ENCODE measurements at regions not wholly inside any gene's neighbourhood (a gene's known extent, or its start where the extent isn't known, plus 50 kb on each side); places are given as distances from the start of the nearest gene placed in this dataset.

GRCh38 chr20:19807946-19808330 lies 49.9 kb downstream of the RIN2 start:
- Histone ChIP-seq H3K27ac (ENCODE audit: low read depth in 2 of 2, low read length in 1 of 2) (no peak overlapping the region), H3K9me3 (ENCODE audit: control insufficient read depth in 2 of 2, insufficient read depth in 1 of 2, low read depth in 1 of 2, low read length in 1 of 2) (no peaks in the 10 kb centered on the region), H3K4me3 (ENCODE audit: low read depth in 1 of 2, low read length in 2 of 2) (no peak overlapping the region), H3K4me1 (ENCODE audit: control insufficient read depth in 2 of 2, insufficient read depth in 2 of 2, low read length in 1 of 2) (peaks cover 2 to 4% of the 10 kb centered on the region in 2 donors), H3K27me3 (ENCODE audit: control insufficient read depth in 1 of 2, insufficient read depth in 2 of 2, low read length in 2 of 2) (no peaks in the 10 kb centered on the region), H3K36me3 (ENCODE audit: control insufficient read depth in 2 of 2, insufficient read depth in 2 of 2, low read length in 1 of 2) (peaks cover 0 to 2% of the 10 kb centered on the region in 2 donors)
- 51 to 59% methylated on average over 6 of the region's 6 CpGs for WGBS, 2 donors

DNA sequence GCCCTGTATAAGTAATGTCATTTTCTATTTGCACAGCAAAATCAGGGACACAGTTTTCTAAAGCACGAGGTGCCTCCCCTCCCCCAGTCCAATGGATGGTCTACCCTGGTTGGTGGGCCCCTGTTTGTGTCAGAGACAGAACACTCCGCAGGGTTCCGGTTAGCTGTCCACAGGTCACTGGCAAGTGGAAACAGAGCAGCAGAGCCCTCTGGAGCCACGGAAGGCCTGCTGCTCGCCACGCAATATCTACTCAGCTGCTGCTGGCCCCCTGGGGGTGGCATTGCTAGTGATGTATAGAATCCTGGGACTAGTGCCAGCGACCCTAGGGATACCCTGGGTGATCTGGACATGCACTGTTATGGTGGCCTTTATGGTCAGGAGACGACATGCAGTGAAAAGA lies 50.4 kb downstream of the RIN2 start:
- Histone ChIP-seq H3K4me1 (ENCODE audit: control insufficient read depth in 2 of 2, insufficient read depth in 2 of 2, low read length in 1 of 2) (peaks cover 2 to 4% of the 10 kb centered on the region in 2 donors), H3K36me3 (ENCODE audit: control insufficient read depth in 2 of 2, insufficient read depth in 2 of 2, low read length in 1 of 2) (peaks cover 0 to 2% of the 10 kb centered on the region in 2 donors), H3K27ac (ENCODE audit: low read depth in 2 of 2, low read length in 1 of 2) (no peak overlapping the region), H3K27me3 (ENCODE audit: control insufficient read depth in 1 of 2, insufficient read depth in 2 of 2, low read length in 2 of 2) (no peaks in the 10 kb centered on the region), H3K4me3 (ENCODE audit: low read depth in 1 of 2, low read length in 2 of 2) (no peak overlapping the region), H3K9me3 (ENCODE audit: control insufficient read depth in 2 of 2, insufficient read depth in 1 of 2, low read depth in 1 of 2, low read length in 1 of 2) (no peaks in the 10 kb centered on the region)
- 85 to 87% methylated on average over 8 of the region's 8 CpGs for WGBS, 2 donors

GRCh38 chr20:19809505-19809904 lies 51.4 kb downstream of the RIN2 start:
- Histone ChIP-seq H3K9me3 (ENCODE audit: control insufficient read depth in 2 of 2, insufficient read depth in 1 of 2, low read depth in 1 of 2, low read length in 1 of 2) (no peaks in the 10 kb centered on the region), H3K4me1 (ENCODE audit: control insufficient read depth in 2 of 2, insufficient read depth in 2 of 2, low read length in 1 of 2) (peaks cover 2 to 4% of the 10 kb centered on the region in 2 donors), H3K27me3 (ENCODE audit: control insufficient read depth in 1 of 2, insufficient read depth in 2 of 2, low read length in 2 of 2) (no peaks in the 10 kb centered on the region), H3K36me3 (ENCODE audit: control insufficient read depth in 2 of 2, insufficient read depth in 2 of 2, low read length in 1 of 2) (peaks cover 0 to 2% of the 10 kb centered on the region in 2 donors), H3K27ac (ENCODE audit: low read depth in 2 of 2, low read length in 1 of 2) (no peak overlapping the region), H3K4me3 (ENCODE audit: low read depth in 1 of 2, low read length in 2 of 2) (no peak overlapping the region)
- 89 to 93% methylated on average over 9 of the region's 9 CpGs for WGBS, 2 donors

GRCh38 chr20:19811231-19811630 lies 53.2 kb downstream of the RIN2 start:
- H3K4me1 ChIP-seq (ENCODE audit: control insufficient read depth in 2 of 2, insufficient read depth in 2 of 2, low read length in 1 of 2) = peaks cover 2 to 4% of the 10 kb centered on the region in 2 donors
- H3K27ac ChIP-seq (ENCODE audit: low read depth in 2 of 2, low read length in 1 of 2) = no peak overlapping the region
- no peaks in the 10 kb centered on the region for H3K27me3 ChIP-seq (ENCODE audit: control insufficient read depth in 1 of 2, insufficient read depth in 2 of 2, low read length in 2 of 2)
- WGBS, 2 donors = 87 to 91% methylated on average over 8 of the region's 8 CpGs
- peaks cover 0 to 2% of the 10 kb centered on the region in 2 donors for H3K36me3 ChIP-seq (ENCODE audit: control insufficient read depth in 2 of 2, insufficient read depth in 2 of 2, low read length in 1 of 2)
- no peaks in the 10 kb centered on the region for H3K9me3 ChIP-seq (ENCODE audit: control insufficient read depth in 2 of 2, insufficient read depth in 1 of 2, low read depth in 1 of 2, low read length in 1 of 2)
- no peak overlapping the region for H3K4me3 ChIP-seq (ENCODE audit: low read depth in 1 of 2, low read length in 2 of 2)

GRCh38 chr20:19812056-19812455 lies 54.0 kb downstream of the RIN2 start:
- H3K27ac ChIP-seq (ENCODE audit: low read depth in 2 of 2, low read length in 1 of 2) = no peak overlapping the region
- WGBS, 2 donors = 91 to 100% methylated on average over 1 of the region's 1 CpG

DNA sequence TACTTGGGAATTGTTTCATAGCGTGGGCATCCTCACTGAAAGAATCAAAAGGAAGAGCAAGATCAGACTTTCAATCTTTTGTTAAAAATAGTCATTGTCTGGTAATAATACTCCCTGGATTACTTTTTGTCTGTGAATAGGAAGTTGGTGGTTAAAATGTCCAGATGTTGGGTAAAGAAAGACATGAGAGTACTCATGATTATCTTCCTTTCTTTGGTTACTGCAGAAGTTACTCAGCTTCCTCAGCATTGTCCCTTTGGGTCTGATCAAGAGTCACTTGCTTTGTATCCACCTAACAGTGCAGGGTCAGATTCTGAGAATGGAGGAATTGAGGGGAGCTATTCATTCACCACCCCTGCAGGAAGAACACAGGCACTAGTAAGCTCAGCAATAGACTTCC lies 54.6 kb downstream of the RIN2 start:
- H3K27ac ChIP-seq (ENCODE audit: low read depth in 2 of 2, low read length in 1 of 2) = no peak overlapping the region

More at GRCh38 chr20:19812056-19812455, 54.0 kb downstream of the RIN2 start:
- peaks cover 0 to 2% of the 10 kb centered on the region in 2 donors for H3K36me3 ChIP-seq (ENCODE audit: control insufficient read depth in 2 of 2, insufficient read depth in 2 of 2, low read length in 1 of 2)
- H3K27me3 ChIP-seq (ENCODE audit: control insufficient read depth in 1 of 2, insufficient read depth in 2 of 2, low read length in 2 of 2) = no peaks in the 10 kb centered on the region
- no peaks in the 10 kb centered on the region for H3K9me3 ChIP-seq (ENCODE audit: control insufficient read depth in 2 of 2, insufficient read depth in 1 of 2, low read depth in 1 of 2, low read length in 1 of 2)
- H3K4me1 ChIP-seq (ENCODE audit: control insufficient read depth in 2 of 2, insufficient read depth in 2 of 2, low read length in 1 of 2) = peaks cover 0 to 2% of the 10 kb centered on the region in 2 donors
- H3K4me3 ChIP-seq (ENCODE audit: low read depth in 1 of 2, low read length in 2 of 2) = no peak overlapping the region

GRCh38 chr20:19813846-19814640 lies 56.0 kb downstream of the RIN2 start:
- Histone ChIP-seq H3K9me3 (ENCODE audit: control insufficient read depth in 2 of 2, insufficient read depth in 1 of 2, low read depth in 1 of 2, low read length in 1 of 2) (peaks cover 0 to 1% of the 10 kb centered on the region in 2 donors), H3K27me3 (ENCODE audit: control insufficient read depth in 1 of 2, insufficient read depth in 2 of 2, low read length in 2 of 2) (no peaks in the 10 kb centered on the region), H3K27ac (ENCODE audit: low read depth in 2 of 2, low read length in 1 of 2) (no peak overlapping the region), H3K36me3 (ENCODE audit: control insufficient read depth in 2 of 2, insufficient read depth in 2 of 2, low read length in 1 of 2) (no peaks in the 10 kb centered on the region), H3K4me1 (ENCODE audit: control insufficient read depth in 2 of 2, insufficient read depth in 2 of 2, low read length in 1 of 2) (no peaks in the 10 kb centered on the region), H3K4me3 (ENCODE audit: low read depth in 1 of 2, low read length in 2 of 2) (no peak overlapping the region)
- WGBS, 2 donors = 68 to 74% methylated on average over 9 of the region's 9 CpGs

More for the DNA sequence above, 54.6 kb downstream of the RIN2 start:
- 81 to 83% methylated on average over 1 of the region's 1 CpG for WGBS, 2 donors
- peaks cover 0 to 2% of the 10 kb centered on the region in 2 donors for H3K36me3 ChIP-seq (ENCODE audit: control insufficient read depth in 2 of 2, insufficient read depth in 2 of 2, low read length in 1 of 2)
- H3K4me3 ChIP-seq (ENCODE audit: low read depth in 1 of 2, low read length in 2 of 2) = no peak overlapping the region
- H3K27me3 ChIP-seq (ENCODE audit: control insufficient read depth in 1 of 2, insufficient read depth in 2 of 2, low read length in 2 of 2) = no peaks in the 10 kb centered on the region
- peaks cover 0 to 2% of the 10 kb centered on the region in 2 donors for H3K4me1 ChIP-seq (ENCODE audit: control insufficient read depth in 2 of 2, insufficient read depth in 2 of 2, low read length in 1 of 2)
- H3K9me3 ChIP-seq (ENCODE audit: control insufficient read depth in 2 of 2, insufficient read depth in 1 of 2, low read depth in 1 of 2, low read length in 1 of 2) = no peaks in the 10 kb centered on the region

- Histone ChIP-seq H3K4me3 (ENCODE audit: low read depth in 1 of 2, low read length in 2 of 2) (no peak overlapping the region), H3K36me3 (ENCODE audit: control insufficient read depth in 2 of 2, insufficient read depth in 2 of 2, low read length in 1 of 2) (no peaks in the 10 kb centered on the region), H3K9me3 (ENCODE audit: control insufficient read depth in 2 of 2, insufficient read depth in 1 of 2, low read depth in 1 of 2, low read length in 1 of 2) (peaks cover 0 to 3% of the 10 kb centered on the region in 2 donors), H3K4me1 (ENCODE audit: control insufficient read depth in 2 of 2, insufficient read depth in 2 of 2, low read length in 1 of 2) (no peaks in the 10 kb centered on the region), H3K27me3 (ENCODE audit: control insufficient read depth in 1 of 2, insufficient read depth in 2 of 2, low read length in 2 of 2) (no peaks in the 10 kb centered on the region), H3K27ac (ENCODE audit: low read depth in 2 of 2, low read length in 1 of 2) (no peak overlapping the region)
- 34 to 41% methylated on average over 8 of the region's 8 CpGs for WGBS, 2 donors
Observed at GRCh38 chr20:19815553-19815991, 57.5 kb downstream of the RIN2 start.

DNA sequence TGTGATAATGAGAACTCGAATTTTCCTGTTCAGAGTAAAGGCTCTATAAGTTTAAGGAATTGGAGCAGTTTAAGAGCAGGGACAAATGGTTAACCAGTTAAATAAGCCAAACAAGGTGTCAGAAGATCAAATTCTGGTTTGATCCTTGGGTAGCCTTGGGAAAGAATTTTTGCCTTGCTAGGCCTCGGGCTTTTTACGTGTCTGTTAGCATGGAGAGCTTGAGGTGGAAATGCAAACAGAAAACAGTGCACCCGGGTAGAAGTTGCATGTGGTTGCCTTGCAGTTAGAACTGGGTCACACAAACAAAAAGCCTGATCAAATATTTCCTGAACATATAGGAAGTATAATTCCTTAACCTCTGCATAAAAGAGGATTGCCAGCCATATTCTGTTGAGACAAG lies 58.3 kb downstream of the RIN2 start:
- 67 to 80% methylated on average over 4 of the region's 4 CpGs for WGBS, 2 donors
- Histone ChIP-seq H3K27ac (ENCODE audit: low read depth in 2 of 2, low read length in 1 of 2) (no peak overlapping the region), H3K36me3 (ENCODE audit: control insufficient read depth in 2 of 2, insufficient read depth in 2 of 2, low read length in 1 of 2) (no peaks in the 10 kb centered on the region), H3K4me1 (ENCODE audit: control insufficient read depth in 2 of 2, insufficient read depth in 2 of 2, low read length in 1 of 2) (no peaks in the 10 kb centered on the region), H3K27me3 (ENCODE audit: control insufficient read depth in 1 of 2, insufficient read depth in 2 of 2, low read length in 2 of 2) (no peaks in the 10 kb centered on the region), H3K4me3 (ENCODE audit: low read depth in 1 of 2, low read length in 2 of 2) (no peak overlapping the region), H3K9me3 (ENCODE audit: control insufficient read depth in 2 of 2, insufficient read depth in 1 of 2, low read depth in 1 of 2, low read length in 1 of 2) (peaks cover 0 to 3% of the 10 kb centered on the region in 2 donors)

DNA sequence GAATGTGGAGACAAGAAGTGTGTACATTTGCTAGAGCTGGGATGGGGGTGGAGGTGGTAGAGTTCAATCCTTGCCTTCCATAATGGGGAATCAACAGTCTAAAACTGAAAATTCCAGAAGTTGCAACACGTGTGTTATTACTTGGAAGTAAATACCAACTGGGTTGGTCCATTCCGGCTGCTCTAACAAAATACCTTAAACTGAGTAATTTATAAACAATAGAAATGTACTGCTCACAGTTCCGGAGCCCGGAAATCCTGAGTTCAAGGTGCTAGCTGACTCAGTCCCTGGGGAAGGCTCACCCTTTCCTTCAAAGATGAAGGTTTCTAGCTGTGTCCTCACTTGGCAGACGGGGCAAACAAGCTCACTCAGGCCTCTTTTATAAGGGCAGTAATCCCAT lies 59.0 kb downstream of the RIN2 start:
- Histone ChIP-seq H3K36me3 (ENCODE audit: control insufficient read depth in 2 of 2, insufficient read depth in 2 of 2, low read length in 1 of 2) (no peaks in the 10 kb centered on the region), H3K27ac (ENCODE audit: low read depth in 2 of 2, low read length in 1 of 2) (no peak overlapping the region), H3K9me3 (ENCODE audit: control insufficient read depth in 2 of 2, insufficient read depth in 1 of 2, low read depth in 1 of 2, low read length in 1 of 2) (peaks cover 0 to 3% of the 10 kb centered on the region in 2 donors), H3K27me3 (ENCODE audit: control insufficient read depth in 1 of 2, insufficient read depth in 2 of 2, low read length in 2 of 2) (no peaks in the 10 kb centered on the region), H3K4me3 (ENCODE audit: low read depth in 1 of 2, low read length in 2 of 2) (no peak overlapping the region), H3K4me1 (ENCODE audit: control insufficient read depth in 2 of 2, insufficient read depth in 2 of 2, low read length in 1 of 2) (no peaks in the 10 kb centered on the region)
- 67 to 68% methylated on average over 5 of the region's 5 CpGs for WGBS, 2 donors
